ENCODE measurements at regions not wholly inside any gene's neighbourhood (a gene's known extent, or its start where the extent isn't known, plus 50 kb on each side); places are given as distances from the start of the nearest gene placed in this dataset.

GRCh38 chr11:15493921-15494620 lies 379.3 kb downstream of the INSC start:
- Mint-ChIP-seq H3K36me3 (no peaks in the 10 kb centered on the region), H3K27me3 (ENCODE audit: low read depth in 2 of 2) (peaks cover 0 to 4% of the 10 kb centered on the region in 2 donors), H3K27ac (no peak overlapping the region), H3K4me1 (no peaks in the 10 kb centered on the region), H3K9me3 (peaks cover 8 to 10% of the 10 kb centered on the region in 2 donors), H3K4me3 (no peak overlapping the region)
- H3K4me1 ChIP-seq (ENCODE audit: control insufficient read depth, insufficient read depth, low read length): no peaks in the 10 kb centered on the region
- H3K36me3 ChIP-seq (ENCODE audit: control insufficient read depth, insufficient read depth, low read length): no peaks in the 10 kb centered on the region
- no peak overlapping the region for H3K27ac ChIP-seq (ENCODE audit: low read length)
- DNase-seq (no peak), ATAC-seq (no peak)
- intact Hi-C loops (cut with micrococcal nuclease): no loop called here
- H3K9me3 ChIP-seq (ENCODE audit: control insufficient read depth, insufficient read depth, low read length): peaks cover 3% of the 10 kb centered on the region
- WGBS (ENCODE audit: insufficient coverage): 33% methylated on average over 1 of the region's 1 CpG
- H3K4me3 ChIP-seq (ENCODE audit: low read length): no peak overlapping the region
- H3K27me3 ChIP-seq (ENCODE audit: control insufficient read depth, insufficient read depth, low read length): no peaks in the 10 kb centered on the region
- no peak for TF ChIP-seq CTCF (IDR thresholded peaks at IDR 0.05)

GRCh38 chr11:15494740-15495139 lies 380.0 kb downstream of the INSC start:
- TF ChIP-seq CTCF (IDR thresholded peaks at IDR 0.05): no peak
- Histone ChIP-seq H3K36me3 (ENCODE audit: control insufficient read depth, insufficient read depth, low read length) (no peaks in the 10 kb centered on the region), H3K4me1 (ENCODE audit: control insufficient read depth, insufficient read depth, low read length) (no peaks in the 10 kb centered on the region), H3K27me3 (ENCODE audit: control insufficient read depth, insufficient read depth, low read length) (no peaks in the 10 kb centered on the region), H3K27ac (ENCODE audit: low read length) (no peak overlapping the region), H3K9me3 (ENCODE audit: control insufficient read depth, insufficient read depth, low read length) (peaks cover 3% of the 10 kb centered on the region), H3K4me3 (ENCODE audit: low read length) (no peak overlapping the region)
- H3K9me3 Mint-ChIP-seq: peaks cover 9 to 11% of the 10 kb centered on the region in 2 donors
- H3K4me3 Mint-ChIP-seq: no peak overlapping the region
- ATAC-seq (no peak), DNase-seq (no peak)
- 93% methylated on average over 1 of the region's 1 CpG for WGBS (ENCODE audit: insufficient coverage)
- no peaks in the 10 kb centered on the region for H3K36me3 Mint-ChIP-seq
- no peaks in the 10 kb centered on the region for H3K4me1 Mint-ChIP-seq
- peaks cover 0 to 4% of the 10 kb centered on the region in 2 donors for H3K27me3 Mint-ChIP-seq (ENCODE audit: low read depth in 2 of 2)
- no peak overlapping the region for H3K27ac Mint-ChIP-seq
- intact Hi-C loops (cut with micrococcal nuclease): no loop called here

- 77% methylated on average over 2 of the region's 3 CpGs for WGBS (ENCODE audit: insufficient coverage)
- Mint-ChIP-seq H3K4me3 (no peak overlapping the region), H3K4me1 (no peaks in the 10 kb centered on the region), H3K27me3 (ENCODE audit: low read depth in 2 of 2) (peaks cover 0 to 4% of the 10 kb centered on the region in 2 donors), H3K9me3 (peaks cover 8 to 11% of the 10 kb centered on the region in 2 donors), H3K36me3 (no peaks in the 10 kb centered on the region), H3K27ac (no peak overlapping the region)
- intact Hi-C loops (cut with micrococcal nuclease): no loop called here
- H3K4me3 ChIP-seq (ENCODE audit: low read length): no peak overlapping the region
- H3K9me3 ChIP-seq (ENCODE audit: control insufficient read depth, insufficient read depth, low read length): no peaks in the 10 kb centered on the region
- no peak overlapping the region for H3K27ac ChIP-seq (ENCODE audit: low read length)
- H3K27me3 ChIP-seq (ENCODE audit: control insufficient read depth, insufficient read depth, low read length): no peaks in the 10 kb centered on the region
- TF ChIP-seq CTCF (IDR thresholded peaks at IDR 0.05): no peak
- no peaks in the 10 kb centered on the region for H3K4me1 ChIP-seq (ENCODE audit: control insufficient read depth, insufficient read depth, low read length)
- no peaks in the 10 kb centered on the region for H3K36me3 ChIP-seq (ENCODE audit: control insufficient read depth, insufficient read depth, low read length)
- DNase-seq (no peak), ATAC-seq (no peak)
Measured at GRCh38 chr11:15495462-15495861, 380.7 kb downstream of the INSC start.

- Mint-ChIP-seq H3K36me3 (no peaks in the 10 kb centered on the region), H3K27ac (no peak overlapping the region), H3K4me1 (no peaks in the 10 kb centered on the region), H3K9me3 (peaks cover 6 to 7% of the 10 kb centered on the region in 2 donors), H3K27me3 (ENCODE audit: low read depth in 2 of 2) (peaks cover 0 to 4% of the 10 kb centered on the region in 2 donors), H3K4me3 (no peak overlapping the region)
- no peak for DNase-seq
- no peaks in the 10 kb centered on the region for H3K27me3 ChIP-seq (ENCODE audit: control insufficient read depth, insufficient read depth, low read length)
- 90% methylated on average over 4 of the region's 5 CpGs for WGBS (ENCODE audit: insufficient coverage)
- H3K36me3 ChIP-seq (ENCODE audit: control insufficient read depth, insufficient read depth, low read length): no peaks in the 10 kb centered on the region
- ATAC-seq: no peak
- no peak overlapping the region for H3K4me3 ChIP-seq (ENCODE audit: low read length)
- TF ChIP-seq CTCF (IDR thresholded peaks at IDR 0.05): no peak
- intact Hi-C loops (cut with micrococcal nuclease): no loop called here
- H3K4me1 ChIP-seq (ENCODE audit: control insufficient read depth, insufficient read depth, low read length): no peaks in the 10 kb centered on the region
- no peak overlapping the region for H3K27ac ChIP-seq (ENCODE audit: low read length)
- H3K9me3 ChIP-seq (ENCODE audit: control insufficient read depth, insufficient read depth, low read length): peaks cover 2% of the 10 kb centered on the region
Measured at GRCh38 chr11:15497366-15497765, 382.6 kb downstream of the INSC start.

Measured in natural killer cell (primary cell).